UCSD-AML1 (cell line): ENCODE measurements at regions not wholly inside any gene's neighbourhood (a gene's known extent, or its start where the extent isn't known, plus 50 kb on each side); places are given as distances from the start of the nearest gene placed in this dataset.
"Not testable (repeated sequence)": the region's sequence is repeated elsewhere in the genome, so short reads cannot be mapped to it uniquely, and the experiment has no call there.

ENCODE experiments used
- DNase-seq: peaks from one replicate; lab custom pipeline; 2025; ENCODE audit not compliant: unreplicated experiment; lab: John Stamatoyannopoulos, UW

DNA sequence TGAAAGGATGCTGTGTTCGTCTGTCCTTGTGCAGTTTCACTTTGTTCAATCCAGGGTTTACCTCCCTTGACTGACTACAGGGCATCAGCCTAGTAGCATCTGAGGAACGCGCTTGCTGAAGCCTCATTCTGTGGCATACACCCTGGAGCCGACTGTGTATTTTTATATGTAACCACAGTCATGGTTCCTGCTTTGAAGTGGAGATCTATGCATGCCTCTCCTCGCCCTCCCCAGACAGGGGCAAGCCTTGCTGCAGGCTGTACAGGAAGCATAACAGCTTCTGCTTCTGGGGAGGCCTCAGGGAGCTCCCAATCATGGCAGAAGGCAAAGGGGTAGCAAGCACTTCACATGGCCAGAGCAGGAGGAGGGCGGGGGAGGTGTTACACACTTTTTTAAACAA, 262.1 kb downstream of the BCL11B start:
- DNase-seq: no peak

DNA sequence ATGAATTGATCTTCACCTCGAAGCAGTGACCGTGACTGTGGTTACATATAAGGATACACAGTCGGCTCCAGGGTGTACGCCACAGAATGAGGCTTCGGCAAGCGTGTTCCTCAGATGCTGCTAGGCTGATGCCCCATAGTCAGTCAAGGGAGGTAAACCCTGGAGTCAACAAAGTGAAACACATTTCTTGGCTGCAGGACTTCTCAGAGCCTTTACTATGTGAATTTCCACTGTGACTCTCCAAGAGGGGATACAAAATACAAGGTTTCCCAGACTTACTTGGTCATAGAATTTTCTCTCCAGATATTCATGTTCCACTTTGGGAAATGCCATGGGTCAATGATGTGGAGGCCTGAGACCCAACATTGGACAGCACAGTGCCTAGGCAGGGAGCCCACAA, 260.6 kb downstream of the BCL11B start:
- no peak for DNase-seq

DNA sequence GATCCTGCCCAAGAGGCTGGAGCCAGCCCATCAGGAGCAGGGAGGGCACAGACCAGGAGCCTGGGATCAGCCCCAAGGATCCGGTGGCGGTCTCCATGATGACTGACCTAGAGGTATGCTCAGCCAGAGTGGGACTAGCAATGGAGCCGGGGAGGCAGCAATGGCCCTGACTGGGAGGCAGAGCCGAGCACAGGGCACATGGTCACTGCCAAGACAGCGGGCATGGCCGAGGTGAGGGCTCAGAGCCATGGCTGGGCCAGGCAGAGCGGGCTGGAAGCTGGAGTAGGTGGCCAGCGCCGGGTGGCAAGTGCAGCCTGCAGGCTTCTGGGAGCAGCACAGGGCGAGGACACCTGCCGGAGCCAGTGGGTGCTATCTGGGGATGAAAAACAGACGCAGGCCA, 259.3 kb downstream of the BCL11B start:
- DNase-seq: no peak

DNA sequence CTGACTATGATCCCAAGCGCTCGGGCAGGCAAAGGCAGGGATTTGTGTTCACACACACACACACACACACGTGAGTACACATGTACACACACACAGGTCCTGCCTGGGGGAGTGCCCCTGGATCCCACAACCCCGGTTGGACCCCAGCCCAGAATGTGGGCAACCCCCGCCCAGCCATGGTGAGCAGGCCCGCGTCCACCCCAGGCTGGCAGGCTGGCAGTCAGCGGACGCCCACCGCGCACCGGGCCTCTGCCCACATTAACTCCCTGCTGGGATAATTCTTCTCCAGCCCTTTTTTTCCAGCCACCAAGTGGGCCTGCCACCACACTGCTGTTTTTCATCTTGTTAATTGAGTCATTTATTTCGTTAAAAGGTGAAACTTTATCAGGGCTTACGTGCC, 256.2 kb downstream of the BCL11B start:
- DNase-seq: no peak

DNA sequence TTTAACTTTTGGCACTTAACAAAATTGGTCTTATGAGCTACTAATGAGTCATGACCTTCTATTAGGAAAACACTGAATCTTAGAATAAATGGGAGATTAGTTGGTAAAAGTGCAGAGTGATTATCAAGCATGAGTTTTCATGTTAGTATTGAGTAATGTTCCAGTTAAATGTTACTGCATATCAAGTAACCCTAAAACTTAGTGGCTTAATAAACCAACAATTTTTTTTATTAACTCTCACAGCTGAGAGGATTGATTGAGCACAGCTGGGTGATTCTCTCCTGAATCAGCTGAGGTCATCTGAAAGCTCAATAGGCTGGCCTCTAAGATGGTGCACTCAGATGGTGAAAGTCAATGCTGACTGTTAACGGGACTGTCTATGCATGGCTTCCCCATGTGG, 248.6 kb downstream of the BCL11B start:
- DNase-seq: no peak

DNA sequence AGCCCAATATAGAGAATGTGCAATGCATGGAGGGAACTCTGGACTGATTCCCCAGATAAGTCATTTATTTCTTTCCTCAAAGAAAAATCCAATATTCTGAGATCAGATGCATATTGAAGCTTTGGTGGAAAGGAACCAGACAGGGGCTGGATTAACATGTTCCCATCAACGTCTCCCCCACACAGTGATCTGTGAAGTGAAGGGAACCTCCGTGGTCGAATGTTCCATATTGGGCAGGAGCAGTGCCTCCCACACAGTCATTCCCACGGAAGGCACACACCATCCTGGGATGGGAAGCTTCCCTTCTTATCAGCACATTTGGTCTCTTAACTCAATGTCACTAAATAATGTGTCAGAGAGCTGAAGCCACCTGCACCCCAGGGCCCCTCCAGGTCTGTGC, 247.1 kb downstream of the BCL11B start:
- DNase-seq: no peak

DNA sequence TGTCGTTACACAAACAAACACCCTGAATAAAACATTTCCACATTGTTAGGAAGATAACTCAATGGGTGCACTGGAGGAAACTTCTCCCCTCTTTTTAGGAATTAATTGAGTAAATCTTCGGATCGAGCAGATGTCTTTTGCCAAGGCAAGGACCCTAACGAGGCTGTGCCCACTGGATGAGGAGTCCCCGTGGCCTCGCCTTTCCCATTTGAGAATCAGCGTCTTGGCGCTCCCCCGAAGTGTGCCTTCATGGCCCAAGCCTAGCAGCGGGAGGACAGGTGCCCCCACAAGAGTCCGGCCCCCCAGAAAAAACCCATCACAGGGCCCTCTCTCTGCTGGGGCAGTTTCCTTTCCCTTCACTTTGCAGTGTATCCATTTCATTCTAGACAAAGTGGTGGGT, 246.6 kb downstream of the BCL11B start:
- DNase-seq: no peak

DNA sequence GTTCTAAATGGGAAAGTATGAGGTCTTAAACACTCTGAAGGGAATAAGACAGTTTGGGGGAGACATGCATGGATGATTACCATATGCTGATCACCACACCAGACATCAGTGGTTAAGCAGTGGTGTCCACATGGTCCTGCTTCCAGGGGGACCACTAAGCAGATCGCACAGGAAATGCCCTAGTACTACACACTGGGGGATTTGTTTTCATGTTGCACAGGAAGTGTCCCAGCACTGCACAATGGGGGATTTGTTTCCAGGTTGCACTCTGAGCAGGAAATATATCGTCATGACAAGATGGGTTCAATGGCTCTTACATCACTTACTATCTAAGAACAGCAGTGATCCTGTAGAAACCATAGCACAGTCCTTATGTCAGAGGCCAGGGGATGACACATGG, 245.5 kb downstream of the BCL11B start:
- no peak for DNase-seq

DNA sequence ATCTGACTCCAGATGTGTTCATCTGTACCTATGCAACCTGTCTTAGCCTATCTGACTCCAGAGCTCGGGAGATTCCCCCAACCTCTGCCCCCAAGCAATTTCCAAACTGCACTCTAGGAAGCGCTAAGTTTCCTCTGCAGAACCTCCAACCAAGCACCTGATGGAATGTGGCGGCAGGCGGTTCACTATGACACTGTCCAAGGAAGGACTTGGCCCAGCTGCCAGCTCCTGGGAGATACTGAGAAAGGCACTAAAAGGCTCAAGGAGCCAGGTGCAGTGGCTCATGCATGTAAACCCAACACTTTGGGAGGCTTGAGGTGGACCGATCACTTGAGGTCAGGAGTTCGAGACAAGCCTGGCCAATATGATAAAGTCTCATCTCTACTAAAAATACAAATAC, 244.0 kb downstream of the BCL11B start:
- DNase-seq: no peak

DNA sequence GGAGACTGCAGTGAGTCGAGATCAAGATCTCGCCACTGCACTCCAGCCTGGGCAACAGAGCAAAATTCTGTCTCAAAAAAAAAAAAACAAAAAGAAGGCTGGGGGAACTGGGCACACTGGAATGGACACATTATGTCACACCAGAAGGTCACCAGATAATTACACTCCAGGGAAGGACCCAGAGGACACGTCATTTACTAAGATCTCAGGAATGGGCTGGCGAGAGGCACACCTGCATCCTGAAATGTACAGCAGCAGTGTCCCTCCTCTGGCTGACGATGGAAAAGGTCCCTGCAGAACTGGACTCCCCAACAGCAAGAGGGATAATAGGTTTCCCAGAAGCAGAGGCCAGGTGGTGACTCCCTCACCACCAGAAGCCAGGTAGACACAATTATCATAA, 243.5 kb downstream of the BCL11B start:
- no peak for DNase-seq

DNA sequence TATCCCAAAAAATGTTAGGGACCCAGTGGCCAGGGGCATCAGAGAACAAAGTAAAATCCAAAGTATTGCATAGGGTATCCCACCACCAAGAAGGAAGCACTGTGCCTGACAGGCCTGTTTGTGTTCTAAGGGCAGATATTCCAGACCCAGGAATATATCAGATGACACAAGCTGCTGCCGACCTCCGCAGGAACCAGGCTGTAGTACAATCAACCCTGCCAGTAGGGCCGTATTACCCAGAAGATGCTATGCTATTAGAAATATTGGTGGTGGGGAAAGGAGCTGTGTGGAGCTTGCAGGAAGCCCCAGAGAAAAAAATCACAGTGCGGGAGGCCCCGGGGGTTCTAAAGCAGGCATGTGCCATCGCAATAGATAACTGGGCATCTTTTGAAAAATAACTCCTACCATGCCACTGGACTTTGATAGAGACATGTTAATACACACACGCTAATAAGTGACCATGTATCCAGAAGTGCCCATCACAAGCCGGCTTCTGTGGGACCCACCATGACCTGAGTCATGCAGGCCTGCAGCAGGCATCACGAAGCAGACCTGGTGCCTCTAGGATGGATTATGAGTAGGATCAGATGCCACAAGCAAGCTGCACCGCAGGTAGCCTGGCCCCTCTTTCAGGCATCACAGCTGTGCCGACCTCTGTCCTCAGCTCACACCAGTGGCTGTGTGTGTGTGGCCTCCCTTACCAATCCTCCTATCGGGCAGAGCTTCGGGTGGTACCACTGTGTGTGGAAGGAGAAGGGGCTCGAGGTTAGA, 242.7 kb downstream of the BCL11B start:
- DNase-seq: no peak

DNA sequence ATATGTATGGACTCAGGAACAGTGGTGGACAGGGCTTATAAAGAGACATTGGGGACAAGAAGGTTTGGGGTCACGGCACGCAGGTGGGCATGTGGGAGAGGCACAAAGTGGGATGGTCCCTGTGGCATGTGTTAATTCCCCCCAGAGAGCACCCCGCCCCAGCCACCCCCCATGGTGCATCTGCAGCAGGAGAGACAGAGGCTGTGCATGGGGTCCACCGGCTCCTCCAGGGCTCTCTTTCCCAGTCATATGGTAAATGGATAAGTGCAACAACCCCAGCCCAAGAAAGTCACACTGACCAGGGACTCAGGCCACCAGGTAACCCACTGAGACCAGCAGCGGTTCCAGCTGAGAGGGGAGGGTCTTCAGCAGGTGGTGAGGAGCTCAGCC, 242.1 kb downstream of the BCL11B start:
- no peak for DNase-seq

DNA sequence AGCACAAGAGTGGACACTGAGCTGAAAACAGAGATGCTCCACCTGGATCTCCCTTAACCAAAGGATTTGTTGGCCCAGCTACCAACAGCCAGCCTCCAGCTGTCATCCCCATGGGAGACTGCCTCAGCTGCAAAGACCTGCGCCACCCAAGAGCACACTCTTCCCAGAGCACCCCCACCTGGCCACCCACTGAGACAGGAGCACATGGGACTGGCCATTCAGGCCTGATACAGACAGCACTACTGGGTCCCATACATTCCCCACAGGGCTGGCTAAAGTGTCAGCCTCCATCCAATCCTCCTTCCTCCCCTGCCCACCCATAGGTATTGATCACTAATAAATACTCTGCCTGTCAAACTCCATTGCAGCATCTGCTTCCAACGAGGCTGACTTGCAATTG, 241.5 kb downstream of the BCL11B start:
- DNase-seq: no peak

DNA sequence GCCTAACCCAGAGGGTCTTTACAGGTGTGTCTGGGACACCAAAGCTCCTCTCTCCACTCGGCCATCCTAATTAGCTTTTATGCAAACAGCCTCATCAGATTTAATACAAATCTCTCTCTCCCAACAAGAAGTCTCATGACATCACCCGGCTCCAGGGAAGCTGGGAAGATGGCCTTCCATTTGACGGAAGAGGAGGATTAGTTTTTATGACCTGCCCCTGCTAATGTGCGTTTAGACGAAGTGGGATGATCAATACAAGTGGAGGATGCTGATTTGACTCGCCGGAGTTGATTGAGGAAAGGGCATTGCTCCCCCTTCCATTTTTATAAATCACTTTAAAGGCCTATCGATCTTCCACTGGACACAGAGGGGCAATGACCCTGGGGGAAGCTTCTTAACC, 239.2 kb downstream of the BCL11B start:
- DNase-seq: no peak

DNA sequence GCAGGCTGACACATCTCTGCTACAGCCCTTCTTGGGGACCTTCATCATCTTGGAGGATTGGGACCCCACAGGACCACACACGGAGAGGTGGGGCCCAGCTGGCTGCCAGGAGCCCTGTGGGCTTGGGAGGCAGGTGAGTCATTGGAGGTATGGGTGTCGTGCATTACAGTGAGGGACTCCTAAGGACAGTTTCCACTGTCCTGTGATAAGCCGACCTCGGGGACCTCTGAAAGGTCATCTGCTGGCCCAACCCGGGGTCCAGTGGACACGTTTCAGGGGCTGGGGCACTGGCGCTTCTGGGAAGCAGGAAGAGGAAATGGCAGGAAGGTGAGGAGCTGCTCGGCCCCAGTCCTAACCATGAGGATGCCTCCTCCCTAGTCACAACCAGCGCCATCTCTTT, 238.0 kb downstream of the BCL11B start:
- DNase-seq: no peak

DNA sequence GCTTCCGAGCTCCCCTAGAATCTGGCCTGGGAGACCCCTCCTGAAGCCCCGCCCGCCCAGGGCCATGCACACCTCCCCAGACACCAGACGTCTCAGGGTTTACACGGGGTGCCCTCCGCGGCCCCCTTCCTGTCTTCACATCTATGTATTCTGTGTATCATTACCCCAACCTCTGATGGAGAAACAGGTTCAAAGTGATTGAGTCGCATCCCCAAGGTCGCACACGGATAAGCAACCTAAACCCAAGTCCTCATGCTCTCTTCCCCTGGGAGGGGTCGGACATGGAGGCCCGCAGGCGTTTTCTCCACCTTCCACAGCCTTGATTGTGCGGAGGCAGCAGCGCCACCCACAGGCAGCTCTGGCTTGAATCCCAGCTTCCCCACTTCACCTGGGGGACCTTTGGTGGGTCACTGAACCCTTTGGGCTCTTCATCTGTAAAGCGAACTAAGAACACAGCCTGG, 237.3 kb downstream of the BCL11B start:
- no peak for DNase-seq

DNA sequence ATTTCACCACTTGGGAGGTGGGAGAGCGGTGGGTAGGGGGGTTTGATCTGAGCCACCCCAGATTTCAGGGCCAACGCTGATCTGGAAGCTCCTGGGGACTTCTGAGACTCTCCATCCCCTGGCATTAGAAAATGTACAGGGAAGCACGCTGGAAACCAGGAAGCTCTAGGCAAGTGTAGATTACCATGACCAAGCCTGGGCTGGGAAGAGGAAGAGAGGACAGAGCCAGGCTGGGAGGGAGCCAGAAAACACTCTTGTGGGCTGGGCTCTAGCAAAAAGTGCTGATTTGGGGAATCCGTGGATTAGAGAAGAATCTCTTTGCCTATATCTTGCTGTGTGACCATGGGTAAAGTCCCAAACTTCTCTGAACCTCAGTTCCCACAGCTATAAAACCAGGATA, 236.7 kb downstream of the BCL11B start:
- no peak for DNase-seq

DNA sequence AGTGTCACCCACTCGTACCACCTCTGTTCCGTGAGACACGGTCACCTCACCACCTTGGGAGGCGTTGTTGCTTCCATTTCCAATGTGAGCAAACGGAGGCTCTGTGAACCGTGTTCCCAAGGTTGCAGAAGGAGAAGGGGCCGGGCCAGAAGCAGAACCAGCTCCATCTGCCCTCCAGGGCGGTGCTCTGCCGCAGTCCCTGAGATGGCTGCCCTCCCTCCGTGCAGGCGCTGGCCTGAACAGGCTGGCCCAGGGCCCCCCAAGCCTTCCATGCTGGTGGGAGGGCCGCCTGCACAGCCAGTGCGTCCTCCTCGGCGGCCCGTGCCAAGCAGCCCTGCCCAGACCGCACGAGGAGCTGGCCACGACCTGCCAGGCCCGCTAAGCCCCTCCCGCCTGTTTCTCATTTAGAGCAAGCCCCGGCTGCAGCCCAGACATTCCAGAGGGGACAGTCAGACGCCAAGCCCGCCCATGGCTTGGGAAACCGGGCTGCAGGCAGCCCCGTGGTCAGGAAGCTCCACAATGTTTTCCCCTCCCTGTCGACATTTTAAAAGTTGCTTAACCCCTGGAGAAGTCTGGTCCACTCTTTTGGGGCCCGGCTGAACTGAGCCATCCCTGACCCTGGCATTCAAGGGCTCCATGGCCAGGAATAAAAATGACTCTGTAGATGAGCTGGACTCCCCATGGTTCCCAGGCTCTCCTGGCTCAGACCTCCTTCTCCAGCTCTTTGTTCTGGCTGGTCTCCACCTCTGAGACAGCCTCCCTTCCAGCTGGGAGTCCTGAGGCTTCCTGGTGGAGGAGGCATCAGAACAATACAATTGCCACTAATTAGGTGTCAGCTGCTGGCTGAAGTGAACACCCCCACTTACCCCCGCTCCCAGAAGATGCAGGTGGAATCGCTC, 236.0 kb downstream of the BCL11B start:
- no peak for DNase-seq

DNA sequence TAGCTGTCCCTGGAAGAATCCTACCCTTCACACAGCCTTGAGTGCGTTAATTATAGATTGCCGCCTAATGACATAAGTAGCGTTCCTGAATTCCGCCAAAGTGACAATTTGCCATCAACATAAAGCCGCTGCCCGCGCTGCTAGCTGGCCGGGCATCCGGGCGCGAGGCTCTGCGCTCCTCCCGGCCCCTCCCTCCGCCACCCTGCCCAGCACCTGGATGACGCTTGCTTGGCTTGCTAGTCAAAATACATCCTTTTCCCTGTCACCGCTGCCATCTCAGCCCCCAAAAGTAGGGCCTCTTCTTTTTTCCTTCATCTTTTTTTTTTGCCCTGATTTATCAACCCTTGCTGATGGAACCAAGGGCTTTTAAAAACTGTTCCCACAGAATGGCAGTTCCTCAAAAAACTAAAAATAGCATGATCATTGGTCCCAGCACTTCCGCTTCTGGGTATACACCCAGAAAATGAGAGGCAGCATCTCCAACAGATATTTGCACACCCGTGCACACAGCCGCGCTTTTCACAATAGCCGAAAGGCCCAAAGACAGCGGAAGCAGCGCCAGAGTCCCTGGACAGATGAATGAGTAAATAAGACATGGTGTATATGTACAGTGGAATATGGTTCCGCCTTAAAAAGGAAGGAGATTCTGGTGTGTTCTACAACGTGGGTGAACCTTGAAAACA, 235.2 kb downstream of the BCL11B start:
- no peak for DNase-seq

DNA sequence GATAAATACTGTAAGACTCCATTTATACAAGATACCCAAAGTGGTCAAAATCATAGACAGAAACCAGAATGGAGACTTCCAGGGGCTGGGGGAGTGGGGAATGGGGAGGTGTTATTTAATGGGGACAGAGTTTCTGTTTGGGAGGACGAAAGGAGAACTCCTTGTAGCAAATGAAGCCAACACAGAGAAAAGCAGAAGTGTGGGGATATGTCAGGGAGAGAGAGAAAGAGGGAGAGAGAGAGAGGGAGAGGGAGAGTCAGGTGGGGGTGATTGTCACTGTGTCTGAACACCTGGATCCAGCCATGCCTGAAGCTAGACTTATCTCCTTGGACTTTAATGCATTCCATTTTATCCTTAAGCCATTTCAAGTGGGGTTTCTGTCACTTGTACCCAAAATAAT, 234.7 kb downstream of the BCL11B start:
- DNase-seq: not testable (repeated sequence)

DNA sequence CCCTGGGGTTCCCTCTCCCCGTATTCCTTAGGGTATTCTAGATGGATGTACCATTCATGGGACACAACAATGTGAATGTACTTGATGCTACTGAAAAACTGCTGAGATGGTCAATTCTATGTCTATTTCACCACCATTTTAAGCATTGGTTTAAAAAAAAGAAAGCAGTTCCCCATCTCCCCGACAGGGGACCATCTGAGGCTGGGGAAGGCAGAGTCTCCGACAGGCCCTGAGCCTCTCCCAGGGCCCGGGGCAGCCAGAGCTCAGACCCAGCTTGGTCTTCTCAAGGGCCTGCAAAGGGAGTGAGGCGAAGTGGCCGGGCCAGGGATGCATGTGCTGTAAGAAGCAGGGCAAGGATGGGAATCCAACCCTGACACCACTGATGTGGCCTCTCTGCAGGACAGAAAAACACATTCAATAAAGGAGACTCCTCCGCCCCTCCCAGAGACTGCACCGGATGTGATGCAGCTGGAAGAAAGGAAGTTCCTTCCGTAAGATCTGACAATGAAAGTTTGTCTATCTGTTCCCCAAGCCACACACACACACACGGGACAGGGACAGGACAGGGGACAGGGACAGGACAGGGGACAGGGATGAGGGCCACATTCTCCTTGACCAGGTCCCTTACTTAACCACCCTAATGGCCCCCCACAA, 234.1 kb downstream of the BCL11B start:
- no peak for DNase-seq
